Panc1 (cell line): ENCODE measurements at regions not wholly inside any gene's neighbourhood (a gene's known extent, or its start where the extent isn't known, plus 50 kb on each side); places are given as distances from the start of the nearest gene placed in this dataset.
"Not testable (repeated sequence)": the region's sequence is repeated elsewhere in the genome, so short reads cannot be mapped to it uniquely, and the experiment has no call there.

Experiments used
- ATAC-seq: fragments of 200-7000 bp; cut with Tn5 transposase; 2 replicates; pipeline ENCODE4 v1.9.1; 2020; ENCODE audit warnings: mild to moderate bottlenecking, moderate library complexity
- BruUV-seq: library from RNA; stranded (reverse); fragments of 400-500 nt; replicated peaks from 2 replicates; lab custom pipeline; 2021; lab: Mats Ljungman, UMichigan
- CTCF ChIA-PET: fragments of 300-600 bp; sonication (Branson Sonifier 250); formaldehyde crosslinking; loops from one replicate; lab custom pipeline; 2022; ENCODE audit warnings: antibody characterized with exemption; lab: Charles Lee
- POLR2A ChIA-PET: fragments of 300-600 bp; sonication (Branson Sonifier 250); formaldehyde crosslinking; loops from one replicate; lab custom pipeline; 2022; ENCODE audit warnings: antibody characterized with exemption; lab: Charles Lee
- DNase-seq: peaks from one replicate; pipeline ENCODE4 v3.0.0-alpha.2; 2010; ENCODE audit warnings: low read depth, low spot score
- H3K27ac ChIP-seq: 2 replicates; pipeline ENCODE4 v1.5.1; 2011; ENCODE audit warnings: mild to moderate bottlenecking, low read length, inconsistent platforms
- H3K27me3 ChIP-seq: fragments of 200-500 bp; sonication (Bioruptor generic); 2 replicates; pipeline ENCODE4 v1.6.0; 2014; ENCODE audit warnings: low read length, inconsistent platforms; ENCODE audit not compliant: control insufficient read depth, insufficient read depth
- H3K36me3 ChIP-seq: fragments of 200-500 bp; sonication (Bioruptor generic); 2 replicates; pipeline ENCODE4 v1.5.1; 2014; ENCODE audit warnings: inconsistent platforms, mild to moderate bottlenecking, low read length, moderate library complexity; ENCODE audit not compliant: control insufficient read depth, insufficient read depth
- H3K4me1 ChIP-seq: 2 replicates; pipeline ENCODE4 v1.5.1; 2011; ENCODE audit warnings: inconsistent platforms, mild to moderate bottlenecking, low read length, moderate library complexity; ENCODE audit not compliant: control insufficient read depth, insufficient read depth
- H3K4me3 ChIP-seq, 2 experiments: 2 replicates each; pipeline ENCODE4 v1.5.1; 2011 to 2012; ENCODE audit warnings: low read depth in 2 of 2, low read length in 2 of 2, mild to moderate bottlenecking in 2 of 2, inconsistent platforms in 1 of 2, moderate library complexity in 1 of 2
- H3K9me3 ChIP-seq: fragments of 200-500 bp; sonication (Bioruptor generic); 2 replicates; pipeline ENCODE4 v1.5.1; 2014; ENCODE audit warnings: low read depth, mild to moderate bottlenecking, inconsistent platforms, low read length, moderate library complexity; ENCODE audit not compliant: control insufficient read depth, insufficient read depth
- CTCF ChIP-seq: fragments of 450-650 bp; IDR thresholded peaks from 2 replicates; pipeline ENCODE4 v1.5.1; 2017; ENCODE audit warnings: mild to moderate bottlenecking
- POLR2AphosphoS5 ChIP-seq: IDR thresholded peaks from 2 replicates; pipeline ENCODE4 v1.6.1; 2012; ENCODE audit warnings: mild to moderate bottlenecking, low read depth, low read length, moderate library complexity
- REST ChIP-seq, 2 experiments: IDR thresholded peaks; 2 replicates each; pipeline ENCODE4 v1.6.1; 2011 to 2012; ENCODE audit warnings: low read depth in 2 of 2, control low read depth in 1 of 2, low read length in 1 of 2, mild to moderate bottlenecking in 1 of 2, moderate library complexity in 1 of 2; ENCODE audit not compliant: insufficient read depth in 1 of 2
- SIN3A ChIP-seq: IDR thresholded peaks from 2 replicates; pipeline ENCODE4 v1.6.1; 2012; ENCODE audit warnings: low read depth, mild to moderate bottlenecking, low read length, moderate library complexity, borderline replicate concordance; ENCODE audit not compliant: insufficient read depth
- TCF7L2 ChIP-seq: IDR thresholded peaks from 2 replicates; pipeline ENCODE4 v1.6.1; 2011; ENCODE audit warnings: mild to moderate bottlenecking, low read depth, low read length, inconsistent platforms
- in situ Hi-C: cut with HindIII; loops from 2 replicates; pipeline ENCODE4 v1.10.0; 2016; ENCODE audit warnings: low sequenced_read_pairs, low pct_unique_long_range_greater_than_20kb
- intact Hi-C: fragments of 100-400 bp; cut with micrococcal nuclease; formaldehyde crosslinking; loops from one replicate; pipeline ENCODE4 v1.10.0; 2022; ENCODE audit not compliant: unreplicated experiment

GRCh38 chr12:105898271-105898670 lies 240.5 kb downstream of the NUAK1 start:
- DNase-seq, CTCF ChIA-PET, ATAC-seq, H3K36me3 ChIP-seq, intact Hi-C loops, in situ Hi-C loops, H3K27me3 ChIP-seq, H3K27ac ChIP-seq, BruUV-seq, H3K9me3 ChIP-seq, H3K4me1 ChIP-seq, H3K4me3 ChIP-seq: not testable (repeated sequence)
- POLR2A ChIA-PET, result interaction anchor here (0.6 kb wide), 1 partner anchor 48 kb away, joined by 3 read pairs; no protein-coding TSS in a partner anchor

GRCh38 chr12:105899589-105899988 lies 239.2 kb downstream of the NUAK1 start:
- intact Hi-C loops (no loop called here), in situ Hi-C loops (no loop called here)
- Histone ChIP-seq H3K9me3 (no peaks in the 10 kb centered on the region), H3K27ac (no peak overlapping the region; the same call in 1 of the 2 replicates), H3K36me3 (no peaks in the 10 kb centered on the region), H3K4me3 (no peak overlapping the region), H3K27me3 (no peaks in the 10 kb centered on the region), H3K4me1 (no peaks in the 10 kb centered on the region)
- POLR2A ChIA-PET, result no interaction called here
- CTCF ChIA-PET, result no interaction called here
- TF ChIP-seq CTCF (no peak), SIN3A (no peak), TCF7L2 (no peak), REST (IDR thresholded peaks at IDR 0.05; ENCODE audit: insufficient read depth in 1 of 2, low read depth in 2 of 2, low read length in 1 of 2) (no peak), POLR2AphosphoS5 (no peak)
- DNase-seq (no peak), ATAC-seq (no peak)
- BruUV-seq, result no TSS peak

- no TSS peak for BruUV-seq
- H3K4me3 ChIP-seq, result no peak overlapping the region
- in situ Hi-C loops (no loop called here), intact Hi-C loops (no loop called here)
- no peaks in the 10 kb centered on the region for H3K36me3 ChIP-seq
- no peak for TF ChIP-seq TCF7L2
- no peak for TF ChIP-seq CTCF
- no peak for TF ChIP-seq SIN3A
- TF ChIP-seq REST (IDR thresholded peaks at IDR 0.05; ENCODE audit: insufficient read depth in 1 of 2, low read depth in 2 of 2, low read length in 1 of 2), result no peak
- no peak for TF ChIP-seq POLR2AphosphoS5
- H3K4me1 ChIP-seq, result no peaks in the 10 kb centered on the region
- H3K27ac ChIP-seq, result no peak overlapping the region
- H3K9me3 ChIP-seq, result no peaks in the 10 kb centered on the region
- ChIA-PET CTCF (no interaction called here), POLR2A (no interaction called here)
- H3K27me3 ChIP-seq, result no peaks in the 10 kb centered on the region
- ATAC-seq (no peak), DNase-seq (no peak)
Observed at GRCh38 chr12:105906561-105906960, 232.2 kb downstream of the NUAK1 start.
